HG02759 (cell line): ENCODE measurements at regions not wholly inside any gene's neighbourhood (a gene's known extent, or its start where the extent isn't known, plus 50 kb on each side); places are given as distances from the start of the nearest gene placed in this dataset.
"Not testable (repeated sequence)": the region's sequence is repeated elsewhere in the genome, so short reads cannot be mapped to it uniquely, and the experiment has no call there.

Source experiments
- ATAC-seq: cut with Tn5 transposase; IDR thresholded peaks from one replicate; pipeline ENCODE4 v1.9.1; 2021; ENCODE audit warnings: mild to moderate bottlenecking, moderate library complexity; ENCODE audit not compliant: unreplicated experiment

DNA sequence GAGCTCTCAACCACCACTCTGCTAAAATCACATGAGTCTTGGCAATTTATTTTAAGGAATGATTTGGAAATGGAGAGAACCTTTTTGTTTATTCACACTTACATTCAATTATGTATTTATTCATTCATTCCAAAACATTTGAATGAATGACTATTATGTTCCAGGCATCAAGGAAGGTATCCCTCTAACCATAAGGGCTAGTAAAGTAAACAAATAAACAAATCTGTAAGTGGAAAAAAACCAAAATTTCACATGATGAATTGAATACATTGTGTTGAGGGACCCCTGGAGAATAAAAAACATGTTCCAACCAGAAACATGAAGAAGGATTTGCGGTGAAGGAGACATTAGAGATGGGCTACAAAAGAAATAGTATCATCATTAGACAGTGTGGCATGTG is 677.8 kb downstream of the TOX3 start:
- ATAC-seq, result no peak

DNA sequence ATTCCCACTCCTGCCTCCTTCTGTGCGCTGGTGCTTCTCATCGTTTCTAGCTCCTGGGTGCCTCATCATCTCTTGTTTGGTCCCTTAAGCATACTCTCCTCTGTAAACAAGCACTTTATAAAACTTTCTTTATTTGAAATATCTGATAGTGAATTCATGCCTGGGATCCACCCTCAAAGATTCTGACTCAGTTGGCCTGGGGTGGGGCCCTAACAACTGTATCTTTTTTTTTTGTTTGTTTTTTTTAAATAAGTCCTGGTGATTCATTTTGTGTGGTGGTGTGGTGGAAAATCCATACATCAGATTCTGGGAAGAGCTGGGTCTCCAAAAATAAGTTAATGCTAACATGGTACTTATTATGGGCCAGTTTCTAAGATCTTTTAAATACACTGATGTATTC is 678.3 kb downstream of the TOX3 start:
- no peak for ATAC-seq

- no peak for ATAC-seq
These were observed 679.4 kb downstream of the TOX3 start for GRCh38 chr16:51867386-51868065.

DNA sequence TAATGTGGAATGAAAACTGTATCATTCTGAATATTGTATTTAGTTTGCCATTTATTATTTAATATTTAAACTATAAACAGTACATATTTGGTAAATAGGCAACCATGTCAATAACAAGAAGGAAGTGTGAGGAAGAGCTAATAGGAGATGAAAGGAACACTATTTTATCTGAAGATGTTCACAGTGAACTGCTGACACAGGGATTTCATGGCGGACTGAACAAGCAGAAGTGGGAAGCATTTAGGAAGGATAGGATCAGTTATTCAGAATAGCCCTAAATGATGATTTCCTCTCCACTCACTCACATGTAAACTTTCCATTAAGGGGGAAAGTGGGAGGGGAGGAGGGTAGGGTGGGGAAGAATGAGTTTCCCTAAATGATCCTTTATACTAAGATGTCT is 682.4 kb downstream of the TOX3 start:
- no peak for ATAC-seq

- no peak for ATAC-seq
These were observed 692.5 kb downstream of the TOX3 start for GRCh38 chr16:51854401-51854951.

GRCh38 chr16:51853586-51853985 is 693.4 kb downstream of the TOX3 start:
- no peak for ATAC-seq

DNA sequence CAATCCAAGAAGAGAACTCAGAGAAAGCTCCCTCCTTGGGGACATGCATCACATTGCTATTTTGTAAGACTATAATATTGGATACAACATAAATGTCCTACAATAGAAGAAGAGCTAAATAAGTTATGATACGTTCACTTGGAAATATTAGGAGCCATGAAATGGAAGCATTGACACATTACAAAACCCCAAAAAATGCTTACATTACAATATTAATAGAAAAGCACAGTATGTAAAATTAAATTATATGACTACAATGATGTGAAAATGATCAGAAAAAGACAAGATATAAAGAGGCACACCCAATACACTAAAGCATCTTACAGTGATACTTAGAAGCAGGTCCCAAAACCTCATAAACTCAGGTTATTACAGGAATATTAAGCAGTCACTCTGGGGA is 694.1 kb downstream of the TOX3 start:
- ATAC-seq, result no peak

DNA sequence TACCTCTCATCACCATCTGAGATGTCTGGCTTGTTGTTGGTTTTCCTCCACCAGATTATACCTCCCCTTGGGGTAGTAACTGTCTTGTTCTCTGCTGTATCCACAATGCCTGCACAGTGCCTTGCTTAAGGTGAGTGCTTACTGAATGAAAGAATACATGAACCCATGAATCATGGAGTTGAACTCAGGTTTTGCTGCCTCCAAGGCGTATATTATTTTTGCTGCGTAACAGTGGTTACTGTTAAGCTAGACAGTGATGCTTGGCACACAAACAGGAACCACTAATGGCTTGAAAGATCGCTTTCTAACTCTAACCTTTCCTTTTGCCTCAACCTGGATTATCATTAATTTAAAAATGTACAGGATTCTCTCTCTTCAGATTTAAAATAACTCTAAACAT is 695.8 kb downstream of the TOX3 start:
- ATAC-seq, result no peak

GRCh38 chr16:51849715-51850114 is 697.2 kb downstream of the TOX3 start:
- ATAC-seq, result no peak

GRCh38 chr16:51845586-51846305 is 694.7 kb upstream of the SALL1 start:
- no peak for ATAC-seq

- ATAC-seq, result no peak
These were observed 688.8 kb upstream of the SALL1 start for GRCh38 chr16:51839727-51840462.

DNA sequence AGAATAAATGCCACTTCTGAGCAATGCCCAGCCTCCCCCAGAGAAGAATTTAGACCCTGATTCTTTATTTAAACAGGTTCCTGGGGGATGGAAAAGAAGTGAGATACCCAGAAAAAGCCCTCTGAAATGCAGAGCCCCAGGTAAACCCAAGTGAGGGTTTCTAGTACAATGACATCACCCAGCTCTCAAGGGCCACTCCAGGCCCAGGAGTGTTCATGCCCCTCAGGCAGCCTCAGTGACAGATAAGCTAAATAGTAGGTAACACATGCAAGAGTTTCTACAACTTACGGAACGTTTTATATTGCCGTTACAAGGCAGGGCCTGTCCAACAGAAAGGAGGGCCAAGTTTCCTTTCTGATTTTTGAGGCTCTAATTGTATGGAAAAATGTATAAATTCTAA is 683.7 kb upstream of the SALL1 start:
- ATAC-seq, result no peak

DNA sequence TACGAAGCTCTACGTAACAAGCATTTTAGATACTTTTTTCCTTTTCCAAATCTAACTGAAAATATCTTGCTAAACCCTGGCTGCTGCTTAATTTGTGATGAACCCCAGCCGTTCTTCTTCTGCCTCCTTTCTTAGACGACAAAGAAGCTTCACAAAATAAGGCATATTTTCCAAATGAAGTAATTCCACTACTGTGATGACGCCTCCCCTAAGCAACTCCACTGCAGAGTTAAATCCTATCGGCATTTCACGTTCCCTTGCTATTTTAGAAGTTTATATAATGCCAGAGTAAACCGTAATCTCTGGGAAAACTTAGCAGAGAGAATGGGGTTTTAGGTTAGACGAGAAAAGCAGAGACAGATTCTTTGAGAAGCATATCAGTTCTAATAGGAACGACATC is 683.1 kb upstream of the SALL1 start:
- ATAC-seq, result no peak

DNA sequence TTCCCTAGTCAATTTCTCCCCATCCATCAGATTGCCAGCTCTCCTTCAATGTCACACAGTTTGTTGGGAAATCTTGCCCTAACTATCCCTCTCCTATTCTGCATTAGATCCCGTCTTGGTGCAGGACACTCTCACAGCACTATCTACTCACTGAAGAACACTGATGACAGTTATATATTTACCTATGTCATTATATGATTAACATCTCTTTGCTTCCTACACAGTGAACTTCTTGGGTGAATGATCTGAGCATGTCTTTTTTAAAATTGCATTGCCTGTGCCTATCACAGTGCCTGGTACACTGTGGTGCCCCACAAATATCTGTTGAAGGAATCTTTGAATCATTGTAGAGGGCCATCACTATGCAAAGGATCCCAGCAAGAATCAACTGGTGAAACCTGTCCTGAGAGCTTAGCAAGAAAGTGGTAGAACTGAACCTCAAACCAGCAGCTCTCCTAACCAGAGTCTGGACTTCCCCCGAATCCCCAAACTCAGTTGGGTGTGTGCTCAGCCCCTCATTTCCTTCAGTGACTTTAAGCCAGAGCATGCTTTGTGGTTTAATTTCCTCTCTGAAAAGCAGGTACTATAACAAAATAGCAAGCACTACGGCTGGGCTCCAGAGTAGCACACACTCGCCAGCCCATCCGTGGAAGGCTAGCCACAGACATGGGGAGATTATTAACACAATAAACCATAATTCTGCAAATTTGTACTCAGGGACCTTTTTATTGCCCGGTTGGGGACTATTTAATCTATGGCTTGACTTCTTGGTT is 680.7 kb upstream of the SALL1 start:
- ATAC-seq, result peak; percentile 57

DNA sequence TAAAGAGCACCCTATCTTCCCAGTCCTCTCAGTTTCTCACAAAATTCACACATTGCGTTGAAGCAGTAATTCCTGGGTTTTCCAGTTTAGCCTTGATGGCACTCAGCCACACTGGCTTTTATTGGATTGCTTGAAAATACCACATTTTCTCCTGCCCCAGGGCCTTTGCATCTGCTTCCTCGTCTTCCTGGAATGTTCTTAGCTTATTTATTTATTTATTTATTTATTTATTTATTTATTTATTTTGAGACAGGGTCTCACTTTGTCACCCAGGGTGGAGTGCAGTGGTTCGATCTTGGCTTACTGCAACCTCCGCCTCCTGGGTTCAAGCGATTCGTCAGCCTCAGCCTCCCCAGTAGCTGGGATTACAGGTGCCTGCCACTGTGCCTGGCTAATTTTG is 680.0 kb upstream of the SALL1 start:
- ATAC-seq, result not testable (repeated sequence)

DNA sequence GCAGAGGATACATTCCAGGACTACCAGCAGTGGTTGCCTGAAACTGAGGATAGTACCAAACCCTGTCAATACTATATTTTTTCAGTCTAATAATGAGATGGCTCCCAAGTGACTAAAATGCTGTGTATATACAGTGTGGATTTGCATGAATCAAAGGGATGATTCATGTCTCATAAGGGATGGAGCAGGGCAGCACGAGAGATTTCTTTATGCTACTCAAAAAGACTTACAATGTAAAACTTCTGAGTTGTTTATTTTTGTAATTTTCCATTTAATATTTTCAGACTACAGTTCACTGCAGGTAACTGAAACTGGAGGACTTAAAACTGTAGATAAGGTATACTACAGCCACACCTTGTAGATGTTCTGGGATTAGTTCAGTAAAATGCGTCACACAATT is 674.7 kb upstream of the SALL1 start:
- ATAC-seq, result no peak

DNA sequence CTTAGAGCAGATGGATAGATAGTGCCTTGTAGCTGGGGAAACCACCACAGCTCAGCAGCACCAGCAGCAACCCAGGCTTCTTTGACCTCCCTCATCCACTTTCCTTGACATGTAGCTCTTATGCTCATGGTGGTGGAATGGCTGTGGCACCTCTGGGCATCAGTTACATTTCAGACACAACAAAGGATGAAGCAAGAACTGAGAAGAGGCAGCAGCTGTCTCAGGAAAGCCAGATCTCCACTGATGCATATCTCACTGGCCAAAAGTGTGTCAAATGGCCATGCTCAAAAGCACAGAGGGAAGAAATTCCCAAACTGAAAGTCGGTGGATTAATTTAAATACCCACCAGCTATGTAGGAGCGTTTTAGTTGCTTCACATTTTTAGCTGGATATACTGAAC is 671.4 kb upstream of the SALL1 start:
- ATAC-seq, result no peak

- no peak for ATAC-seq
These were observed 670.5 kb upstream of the SALL1 start for GRCh38 chr16:51821527-51821926.

- ATAC-seq, result no peak
These were observed 669.1 kb upstream of the SALL1 start for GRCh38 chr16:51820176-51820575.

GRCh38 chr16:51818342-51818944 is 667.4 kb upstream of the SALL1 start:
- peak; percentile 57 for ATAC-seq

DNA sequence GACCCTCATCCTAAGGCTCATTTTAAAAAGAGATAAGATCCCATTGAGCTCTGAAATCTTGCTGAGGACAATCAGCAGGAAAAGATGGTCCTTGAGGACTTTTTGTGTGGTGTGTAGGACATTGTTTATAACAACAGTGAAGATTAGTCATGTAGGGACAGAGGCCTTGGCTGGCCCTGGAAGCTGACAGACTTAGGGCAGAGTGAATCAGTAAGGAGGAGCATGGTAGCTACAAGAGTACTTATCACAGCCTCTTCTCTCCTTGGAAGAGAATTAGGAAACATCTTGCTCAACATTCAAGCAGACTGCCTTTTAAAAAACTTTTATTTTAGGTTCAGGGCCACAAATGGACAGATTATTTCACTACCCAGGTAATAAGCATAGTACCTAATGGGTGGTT is 665.9 kb upstream of the SALL1 start:
- ATAC-seq, result no peak
